H1 (cell line): ENCODE measurements at regions not wholly inside any gene's neighbourhood (a gene's known extent, or its start where the extent isn't known, plus 50 kb on each side); places are given as distances from the start of the nearest gene placed in this dataset.

ENCODE experiments used
- ATF3 ChIP-seq: IDR thresholded peaks from 2 replicates; pipeline ENCODE4 v1.6.1; 2011; ENCODE audit warnings: low read depth, mild to moderate bottlenecking, low read length; ENCODE audit not compliant: insufficient read depth
- CTCF ChIP-seq, 3 experiments: IDR thresholded peaks; 1 replicate in 2 of 3; 2 replicates in 1 of 3; pipeline versions ENCODE4 v1.5.1 to v1.6.1; 2011; ENCODE audit warnings: low read length in 3 of 3, mild to moderate bottlenecking in 3 of 3, inconsistent platforms in 2 of 3, low read depth in 1 of 3, moderate library complexity in 1 of 3; ENCODE audit not compliant: insufficient read depth in 1 of 3; ENCODE audit errors: control extremely low read depth in 1 of 3
- EP300 ChIP-seq, 2 experiments: IDR thresholded peaks; 1 replicate in 1 of 2; 2 replicates in 1 of 2; pipeline ENCODE4 v1.6.1; 2011 to 2012; ENCODE audit warnings: low read depth in 2 of 2, low read length in 2 of 2, mild to moderate bottlenecking in 2 of 2, borderline replicate concordance in 1 of 2, inconsistent platforms in 1 of 2, moderate library complexity in 1 of 2

- no peak for TF ChIP-seq ATF3
- TF ChIP-seq CTCF (IDR thresholded peaks at IDR 0.05; ENCODE audit: control extremely low read depth in 1 of 3, insufficient read depth in 1 of 3, low read depth in 1 of 3, low read length in 3 of 3), result no peak
- TF ChIP-seq EP300 (IDR thresholded peaks at IDR 0.05; ENCODE audit: borderline replicate concordance in 1 of 2, low read depth in 2 of 2, low read length in 2 of 2), result no peak
Observed at GRCh38 chr1:163928651-163929050, 606.9 kb downstream of the NUF2 start.
